ENCODE measurements at regions not wholly inside any gene's neighbourhood (a gene's known extent, or its start where the extent isn't known, plus 50 kb on each side); places are given as distances from the start of the nearest gene placed in this dataset.

DNA sequence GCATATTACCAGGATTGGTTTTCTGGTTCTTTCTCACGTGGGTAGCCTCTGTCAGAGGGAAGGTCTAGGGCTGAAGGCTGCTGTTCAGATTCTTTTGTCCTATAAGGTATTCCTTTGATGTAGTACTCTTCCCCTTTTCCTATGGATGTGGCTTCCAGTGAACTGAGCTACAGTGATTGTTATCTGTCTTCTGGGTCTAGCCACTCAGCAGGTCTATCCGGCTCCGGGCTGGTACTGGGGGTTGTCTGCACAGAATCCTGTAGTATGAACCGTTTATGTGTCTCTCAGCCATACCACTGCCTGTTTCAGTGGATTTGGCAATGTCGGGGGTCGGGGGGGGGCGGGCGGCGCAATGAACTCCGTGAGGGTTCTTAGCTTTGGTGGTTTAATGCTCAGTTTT, 84.5 kb upstream of the C10orf90 start:
- intact Hi-C loops (cut with micrococcal nuclease): no loop called here
- no peak for TF ChIP-seq EZH2 (IDR thresholded peaks at IDR 0.05; ENCODE audit: borderline replicate concordance, insufficient read depth, low read depth, low read length, poor library complexity, severe bottlenecking)
- TF ChIP-seq, protein P1, sequence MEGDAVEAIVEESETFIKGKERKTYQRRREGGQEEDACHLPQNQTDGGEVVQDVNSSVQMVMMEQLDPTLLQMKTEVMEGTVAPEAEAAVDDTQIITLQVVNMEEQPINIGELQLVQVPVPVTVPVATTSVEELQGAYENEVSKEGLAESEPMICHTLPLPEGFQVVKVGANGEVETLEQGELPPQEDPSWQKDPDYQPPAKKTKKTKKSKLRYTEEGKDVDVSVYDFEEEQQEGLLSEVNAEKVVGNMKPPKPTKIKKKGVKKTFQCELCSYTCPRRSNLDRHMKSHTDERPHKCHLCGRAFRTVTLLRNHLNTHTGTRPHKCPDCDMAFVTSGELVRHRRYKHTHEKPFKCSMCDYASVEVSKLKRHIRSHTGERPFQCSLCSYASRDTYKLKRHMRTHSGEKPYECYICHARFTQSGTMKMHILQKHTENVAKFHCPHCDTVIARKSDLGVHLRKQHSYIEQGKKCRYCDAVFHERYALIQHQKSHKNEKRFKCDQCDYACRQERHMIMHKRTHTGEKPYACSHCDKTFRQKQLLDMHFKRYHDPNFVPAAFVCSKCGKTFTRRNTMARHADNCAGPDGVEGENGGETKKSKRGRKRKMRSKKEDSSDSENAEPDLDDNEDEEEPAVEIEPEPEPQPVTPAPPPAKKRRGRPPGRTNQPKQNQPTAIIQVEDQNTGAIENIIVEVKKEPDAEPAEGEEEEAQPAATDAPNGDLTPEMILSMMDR (IDR thresholded peaks at IDR 0.05): no peak
- no peak overlapping the region for H3K4me3 ChIP-seq (ENCODE audit: control extremely low read depth in 1 of 5, extremely low read depth in 1 of 5, insufficient read depth in 1 of 5, low read depth in 2 of 5, low read length in 4 of 5)
- H3K27me3 Mint-ChIP-seq: no peaks in the 10 kb centered on the region
- DNase-seq (no peak), ATAC-seq (ENCODE audit: low read depth) (no peak)
- H3K9me3 Mint-ChIP-seq (ENCODE audit: insufficient read depth): no peaks in the 10 kb centered on the region
- no peaks in the 10 kb centered on the region for H4K20me1 ChIP-seq (ENCODE audit: control insufficient read depth, insufficient read depth, low read length, poor library complexity, severe bottlenecking)
- ChIA-PET POLR2A (no interaction called here), CTCF (interaction anchor here (0.6 kb wide), 1 partner anchor 820 kb away, joined by 3 read pairs; no protein-coding TSS in a partner anchor)
- no peak overlapping the region for H3K27ac Mint-ChIP-seq
- no peak overlapping the region for H3K4me2 ChIP-seq (replicated peaks; ENCODE audit: low read depth, low read length, poor library complexity, severe bottlenecking)
- no peaks in the 10 kb centered on the region for H3K79me2 ChIP-seq (ENCODE audit: control insufficient read depth, insufficient read depth, low read length)
- WGBS (ENCODE audit: insufficient coverage): 70% methylated on average over 5 of the region's 10 CpGs
- no peak overlapping the region for H2AFZ ChIP-seq (ENCODE audit: insufficient read depth, low read depth, low read length, poor library complexity, severe bottlenecking)
- no peak overlapping the region for H3K4me3 Mint-ChIP-seq
- no peak overlapping the region for H3K27ac ChIP-seq (ENCODE audit: low read length in 2 of 2)
- no peaks in the 10 kb centered on the region for H3K36me3 ChIP-seq (replicated peaks in 1 of 2; ENCODE audit: control extremely low read depth in 1 of 2, control insufficient read depth in 1 of 2, extremely low read depth in 1 of 2, insufficient read depth in 2 of 2, low read length in 1 of 2)
- no peaks in the 10 kb centered on the region for H3K4me1 Mint-ChIP-seq
- H3K9ac ChIP-seq (ENCODE audit: low read length): no peak overlapping the region
- H3K9me3 ChIP-seq (ENCODE audit: control extremely low read depth in 1 of 3, control insufficient read depth in 2 of 3, insufficient read depth in 1 of 3, low read length in 2 of 3): peaks cover 0 to 5% (median 0%) of the 10 kb centered on the region in 3 donors
- no peaks in the 10 kb centered on the region for H3K4me1 ChIP-seq (ENCODE audit: control insufficient read depth in 2 of 2, insufficient read depth in 2 of 2, low read length in 2 of 2)
- H3K27me3 ChIP-seq (replicated peaks in 1 of 4; ENCODE audit: control extremely low read depth in 1 of 4, control insufficient read depth in 3 of 4, insufficient read depth in 4 of 4, low read length in 3 of 4): no peaks in the 10 kb centered on the region

DNA sequence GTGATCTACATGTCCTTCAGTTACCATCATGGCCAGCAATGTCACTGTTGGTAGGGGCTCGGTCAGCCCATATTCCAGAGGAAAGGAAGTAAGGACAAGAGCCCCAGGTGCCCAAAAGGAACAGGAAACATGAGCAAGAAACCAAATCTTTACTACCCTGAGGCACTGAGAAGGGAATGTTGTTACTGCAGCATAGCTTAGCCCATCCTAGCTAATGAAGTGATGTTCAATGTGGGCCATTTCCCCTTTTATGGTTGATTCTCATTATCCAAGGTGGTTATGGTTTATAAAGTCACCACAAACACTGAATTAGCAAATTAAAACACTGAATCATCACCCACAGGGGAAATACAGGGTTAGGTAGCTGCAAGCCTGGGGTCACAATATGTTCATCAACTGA, 88.4 kb upstream of the C10orf90 start:
- H3K27me3 ChIP-seq (replicated peaks in 1 of 4; ENCODE audit: control extremely low read depth in 1 of 4, control insufficient read depth in 3 of 4, insufficient read depth in 4 of 4, low read length in 3 of 4): no peaks in the 10 kb centered on the region
- Mint-ChIP-seq H3K4me1 (no peaks in the 10 kb centered on the region), H3K27ac (no peak overlapping the region), H3K27me3 (no peaks in the 10 kb centered on the region), H3K4me3 (no peak overlapping the region), H3K9me3 (ENCODE audit: insufficient read depth) (peaks cover 4% of the 10 kb centered on the region)
- CTCF ChIA-PET: no interaction called here
- H3K4me3 ChIP-seq (ENCODE audit: control extremely low read depth in 1 of 5, extremely low read depth in 1 of 5, insufficient read depth in 1 of 5, low read depth in 2 of 5, low read length in 4 of 5): no peak overlapping the region
- H3K4me1 ChIP-seq (ENCODE audit: control insufficient read depth in 2 of 2, insufficient read depth in 2 of 2, low read length in 2 of 2): no peaks in the 10 kb centered on the region
- no peak overlapping the region for H3K27ac ChIP-seq (ENCODE audit: low read length in 2 of 2)
- no peak for ATAC-seq (ENCODE audit: low read depth)
- no peaks in the 10 kb centered on the region for H3K36me3 ChIP-seq (replicated peaks in 1 of 2; ENCODE audit: control extremely low read depth in 1 of 2, control insufficient read depth in 1 of 2, extremely low read depth in 1 of 2, insufficient read depth in 2 of 2, low read length in 1 of 2)
- H3K9me3 ChIP-seq (ENCODE audit: control extremely low read depth in 1 of 3, control insufficient read depth in 2 of 3, insufficient read depth in 1 of 3, low read length in 2 of 3): peaks cover 0 to 5% (median 0%) of the 10 kb centered on the region in 3 donors
- no peaks in the 10 kb centered on the region for H3K79me2 ChIP-seq (ENCODE audit: control insufficient read depth, insufficient read depth, low read length)
- no peak overlapping the region for H3K9ac ChIP-seq (ENCODE audit: low read length)
- no peak overlapping the region for H3K4me2 ChIP-seq (replicated peaks; ENCODE audit: low read depth, low read length, poor library complexity, severe bottlenecking)
- POLR2A ChIA-PET: no interaction called here
- intact Hi-C loops (cut with micrococcal nuclease): no loop called here
- H4K20me1 ChIP-seq (ENCODE audit: control insufficient read depth, insufficient read depth, low read length, poor library complexity, severe bottlenecking): no peaks in the 10 kb centered on the region
- H2AFZ ChIP-seq (ENCODE audit: insufficient read depth, low read depth, low read length, poor library complexity, severe bottlenecking): no peak overlapping the region
- DNase-seq: no peak
- TF ChIP-seq, protein P1 (IDR thresholded peaks at IDR 0.05): no peak
- no peak for TF ChIP-seq EZH2 (IDR thresholded peaks at IDR 0.05; ENCODE audit: borderline replicate concordance, insufficient read depth, low read depth, low read length, poor library complexity, severe bottlenecking)
- WGBS (ENCODE audit: insufficient coverage): no CpG with 5 or more reads among the region's 1 CpG
